Heart right ventricle (tissue), 16 donors: ENCODE measurements at regions not wholly inside any gene's neighbourhood (a gene's known extent, or its start where the extent isn't known, plus 50 kb on each side); places are given as distances from the start of the nearest gene placed in this dataset.

Source experiments
- ATAC-seq, 8 donors: fragments of 200-7000 bp; cut with Tn5 transposase; one replicate each; pipeline ENCODE4 v1.9.1; 2020; ENCODE audit warnings: mild to moderate bottlenecking in 8 of 8, moderate library complexity in 8 of 8, moderate number of reproducible peaks in 1 of 8
- DNase-seq, 2 donors: peaks; one replicate each; pipeline ENCODE4 v3.0.0-alpha.2; 2020
- H3K27ac ChIP-seq, 10 donors: fragments of 200-600 bp; sonication (generic) in 2 of 10; one replicate each; pipeline versions ENCODE4 v1.5.0 to v1.8.0; 2020 to 2022; ENCODE audit warnings: mild to moderate bottlenecking in 3 of 10
- H3K27me3 ChIP-seq, 7 donors: fragments of 200-600 bp; one replicate each; pipeline ENCODE4 v1.8.0; 2021 to 2022; ENCODE audit warnings: mild to moderate bottlenecking in 2 of 7
- H3K36me3 ChIP-seq, 9 donors: fragments of 200-600 bp; sonication (generic) in 1 of 9; one replicate each; pipeline versions ENCODE4 v1.5.0 to v1.8.0; 2020 to 2022; ENCODE audit warnings: mild to moderate bottlenecking in 2 of 9
- H3K4me1 ChIP-seq, 9 donors: fragments of 200-600 bp; sonication (generic) in 1 of 9; one replicate each; pipeline versions ENCODE4 v1.5.0 to v1.8.0; 2020 to 2022; ENCODE audit warnings: mild to moderate bottlenecking in 4 of 9
- H3K4me3 ChIP-seq, 10 donors: fragments of 200-600 bp; sonication (generic) in 2 of 10; one replicate each; pipeline versions ENCODE4 v1.5.0 to v1.8.0; 2020 to 2022; ENCODE audit warnings: mild to moderate bottlenecking in 7 of 10, moderate library complexity in 2 of 10
- H3K9me3 ChIP-seq, 11 donors: fragments of 200-600 bp in 10 of 11; sonication (generic) in 2 of 11; one replicate each; pipeline versions ENCODE4 v1.5.0 to v1.8.0; 2013 to 2022; ENCODE audit warnings: mild to moderate bottlenecking in 2 of 11, control low read depth in 1 of 11, moderate library complexity in 1 of 11
- WGBS, 2 donors: extraction: QIAGEN DNeasy Blood & Tissue Kit; methylation state at CpG; one replicate each; pipeline ENCODE4 v1.1.7; 2013; ENCODE audit warnings: inconsistent platforms in 1 of 2; 5-methylcytosine and 5-hydroxymethylcytosine counted together
- intact Hi-C, 10 donors: fragments of 100-400 bp; cut with DNase I; formaldehyde crosslinking; loops; one replicate each; pipeline versions ENCODE4 v1.11.1 to v1.14.2; 2022
- TF ChIP-seq, protein P1 (sequence below), 9 donors: fragments of 200-600 bp; sonication (generic) in 2 of 9; IDR thresholded peaks; one replicate each; pipeline versions ENCODE4 v1.5.0 to v1.8.0; 2021 to 2022; ENCODE audit warnings: antibody characterized with exemption in 9 of 9, mild to moderate bottlenecking in 5 of 9, moderate library complexity in 1 of 9
- donor health status: Arrhythmogenic right ventricular cardiomyopathy.
- donor health status: ischemic (EF 13 %, LVEDD 7.1; RV severe dilation, severe dysfunction).
- donor health status: healthy with polysubstance abuse.
- donor health status: DM: no; HTN: yes; CAD: no.
- donor health status: DM: no; HTN: no; CAD: no.
- donor health status: ischemic (EF 25% LVEDD 6.9; RV normal size, moderate dysfunction).
- donor health status: ischemic (EF 25% LVEDD 5.7; RV mildly dilated, moderate dysfunction).
- donor health status: healthy.
- donor health status: DM: yes; HTN: yes; CAD: no.
- donor health status: Ischemic cardiomyopathy.
- donor health status: ischemic (EF 35%, LVEDD 5.7; RV mildly dilated, moderate dysfunction).
- donor health status: nonischemic (EF 11% LVEDD 7.7; RV severe dilation, severe dysfunction).
- donor health status: DM: yes; HTN: yes; CAD: no.
- donor health status: PGD.
- donor health status: ischemic (EF 29% LVEDD 5.4; RV normal size, mild dysfunction).
- donor health status: nonischemic (EF 23%, LVEDD 6.1; RV moderate dilation, normal function).

DNA sequence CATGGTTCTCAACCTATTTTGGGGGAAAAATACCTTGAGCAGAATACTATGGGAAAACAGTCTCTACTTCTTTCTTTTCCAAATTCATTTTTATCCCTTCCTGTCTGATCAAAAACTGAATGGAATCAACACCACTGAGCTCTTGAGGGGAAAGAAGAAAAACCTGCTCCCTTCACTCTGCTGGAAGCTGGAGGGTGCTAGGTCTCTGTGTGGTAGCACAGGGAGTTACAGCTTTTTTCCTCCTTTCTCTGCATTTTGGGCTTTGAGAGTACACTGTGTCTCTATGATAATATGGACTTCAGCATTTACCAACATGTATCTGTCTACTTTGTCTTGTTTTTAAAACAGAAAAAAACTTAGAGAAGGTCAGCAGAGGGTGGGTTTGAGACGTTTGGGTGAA lies 417.2 kb upstream of the SYT1 start:
- TF ChIP-seq, protein P1, sequence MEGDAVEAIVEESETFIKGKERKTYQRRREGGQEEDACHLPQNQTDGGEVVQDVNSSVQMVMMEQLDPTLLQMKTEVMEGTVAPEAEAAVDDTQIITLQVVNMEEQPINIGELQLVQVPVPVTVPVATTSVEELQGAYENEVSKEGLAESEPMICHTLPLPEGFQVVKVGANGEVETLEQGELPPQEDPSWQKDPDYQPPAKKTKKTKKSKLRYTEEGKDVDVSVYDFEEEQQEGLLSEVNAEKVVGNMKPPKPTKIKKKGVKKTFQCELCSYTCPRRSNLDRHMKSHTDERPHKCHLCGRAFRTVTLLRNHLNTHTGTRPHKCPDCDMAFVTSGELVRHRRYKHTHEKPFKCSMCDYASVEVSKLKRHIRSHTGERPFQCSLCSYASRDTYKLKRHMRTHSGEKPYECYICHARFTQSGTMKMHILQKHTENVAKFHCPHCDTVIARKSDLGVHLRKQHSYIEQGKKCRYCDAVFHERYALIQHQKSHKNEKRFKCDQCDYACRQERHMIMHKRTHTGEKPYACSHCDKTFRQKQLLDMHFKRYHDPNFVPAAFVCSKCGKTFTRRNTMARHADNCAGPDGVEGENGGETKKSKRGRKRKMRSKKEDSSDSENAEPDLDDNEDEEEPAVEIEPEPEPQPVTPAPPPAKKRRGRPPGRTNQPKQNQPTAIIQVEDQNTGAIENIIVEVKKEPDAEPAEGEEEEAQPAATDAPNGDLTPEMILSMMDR (IDR thresholded peaks at IDR 0.05), result no peak
- H3K4me1 ChIP-seq, result no peaks in the 10 kb centered on the region
- WGBS, 2 donors, result 47 to 52% methylated on average over 1 of the region's 1 CpG
- no peaks in the 10 kb centered on the region for H3K27me3 ChIP-seq
- ATAC-seq (no peak), DNase-seq (no peak)
- no peak overlapping the region for H3K4me3 ChIP-seq
- no peaks in the 10 kb centered on the region for H3K9me3 ChIP-seq
- no peaks in the 10 kb centered on the region for H3K36me3 ChIP-seq
- no peak overlapping the region for H3K27ac ChIP-seq
- intact Hi-C loops, result no loop called here

DNA sequence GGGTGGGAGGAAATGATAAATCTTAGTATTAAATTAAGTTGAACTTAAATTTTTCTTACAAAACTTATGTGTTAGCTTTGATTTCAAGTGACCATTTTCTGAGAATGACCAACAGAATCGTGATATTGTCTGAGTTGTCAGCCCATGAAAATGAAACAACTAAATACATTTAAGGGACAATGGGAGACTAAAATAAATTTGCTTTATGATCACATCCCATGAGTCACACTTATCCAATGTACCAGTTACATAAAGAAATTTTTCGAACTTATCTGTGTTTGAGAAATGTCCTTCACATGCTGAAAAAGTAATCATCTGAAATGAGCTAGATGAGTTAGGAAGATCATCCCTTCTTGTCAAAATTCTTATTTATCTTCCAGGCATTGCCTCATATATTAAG lies 415.9 kb upstream of the SYT1 start:
- DNase-seq (no peak), ATAC-seq (no peak)
- no peaks in the 10 kb centered on the region for H3K27me3 ChIP-seq
- WGBS, 2 donors, result 79 to 93% methylated on average over 2 of the region's 2 CpGs
- intact Hi-C loops, result no loop called here
- H3K4me1 ChIP-seq, result no peaks in the 10 kb centered on the region
- TF ChIP-seq, protein P1 (IDR thresholded peaks at IDR 0.05), result no peak
- no peak overlapping the region for H3K4me3 ChIP-seq
- no peak overlapping the region for H3K27ac ChIP-seq
- H3K36me3 ChIP-seq, result no peaks in the 10 kb centered on the region
- H3K9me3 ChIP-seq, result no peaks in the 10 kb centered on the region

DNA sequence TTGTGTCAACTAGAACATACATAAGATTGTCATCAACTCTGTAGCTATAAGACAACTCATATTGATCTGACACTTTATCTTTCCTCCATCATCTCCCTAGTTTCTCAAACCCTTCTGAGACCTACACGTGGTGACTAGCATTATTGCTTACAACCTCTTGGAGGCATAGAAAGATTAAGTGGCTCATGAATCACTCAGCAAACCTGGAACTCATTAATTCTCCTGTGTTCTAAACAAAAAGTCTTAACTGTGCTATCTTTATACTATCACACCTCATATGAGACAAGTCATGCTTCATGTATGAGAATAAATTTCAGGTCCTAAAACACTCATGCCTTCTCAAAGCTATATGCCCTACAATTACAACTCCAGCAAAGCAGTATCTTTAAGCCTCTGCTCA lies 408.6 kb upstream of the SYT1 start:
- WGBS, 2 donors, result 68 to 71% methylated on average over 1 of the region's 1 CpG
- DNase-seq (no peak), ATAC-seq (no peak)
- TF ChIP-seq, protein P1 (IDR thresholded peaks at IDR 0.05), result no peak
- Histone ChIP-seq H3K4me3 (no peak overlapping the region), H3K27me3 (no peaks in the 10 kb centered on the region), H3K27ac (no peak overlapping the region), H3K36me3 (no peaks in the 10 kb centered on the region), H3K9me3 (no peaks in the 10 kb centered on the region), H3K4me1 (no peaks in the 10 kb centered on the region)
- intact Hi-C loops, result no loop called here

DNA sequence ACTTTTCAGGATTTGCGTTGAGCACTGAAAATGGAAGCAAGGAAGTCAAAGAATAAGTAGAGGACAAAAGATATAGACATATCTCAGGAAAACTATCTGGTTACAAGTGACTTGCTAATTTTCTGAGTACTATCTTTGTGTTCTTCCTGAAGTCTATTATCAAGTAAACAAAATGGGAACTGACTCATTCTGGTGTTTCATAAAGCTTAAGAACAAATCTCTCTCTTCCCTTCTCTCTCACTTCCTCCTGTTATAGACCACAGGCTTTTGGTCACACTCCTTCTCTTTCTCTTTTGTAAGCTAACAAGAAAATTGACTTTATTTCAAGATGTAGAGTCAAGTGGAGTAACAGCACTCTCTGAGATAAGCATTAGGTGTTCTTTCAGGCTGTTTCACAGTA lies 406.6 kb upstream of the SYT1 start:
- Histone ChIP-seq H3K36me3 (no peaks in the 10 kb centered on the region), H3K27me3 (no peaks in the 10 kb centered on the region), H3K27ac (no peak overlapping the region), H3K9me3 (no peaks in the 10 kb centered on the region), H3K4me3 (no peak overlapping the region), H3K4me1 (no peaks in the 10 kb centered on the region)
- intact Hi-C loops, result no loop called here
- DNase-seq, result no peak
- ATAC-seq, result no peak
- WGBS, 2 donors, result 82 to 84% methylated on average over 1 of the region's 1 CpG
- TF ChIP-seq, protein P1 (IDR thresholded peaks at IDR 0.05), result no peak
